GM20000 (cell line): ENCODE measurements at regions not wholly inside any gene's neighbourhood (a gene's known extent, or its start where the extent isn't known, plus 50 kb on each side); places are given as distances from the start of the nearest gene placed in this dataset.
"Not testable (repeated sequence)": the region's sequence is repeated elsewhere in the genome, so short reads cannot be mapped to it uniquely, and the experiment has no call there.

Experiments used
- DNase-seq: peaks from one replicate; pipeline ENCODE4 v3.0.0; 2012; ENCODE audit warnings: low spot score
- CTCF ChIP-seq: IDR thresholded peaks from 2 replicates; pipeline ENCODE4 v1.5.1; 2012; ENCODE audit warnings: mild to moderate bottlenecking, control low read depth; ENCODE audit errors: extremely low read depth, missing control alignments

GRCh38 chr11:96578379-96578778, 188.6 kb downstream of the JRKL start:
- DNase-seq, result no peak

GRCh38 chr11:96579656-96580055, 189.8 kb downstream of the JRKL start:
- no peak for TF ChIP-seq CTCF
- no peak for DNase-seq

More at GRCh38 chr11:96578379-96578778, 188.6 kb downstream of the JRKL start:
- no peak for TF ChIP-seq CTCF

- DNase-seq, result no peak
- TF ChIP-seq CTCF, result no peak
These were observed 190.7 kb downstream of the JRKL start for GRCh38 chr11:96580476-96581040.

GRCh38 chr11:96585944-96586880, 196.4 kb downstream of the JRKL start:
- DNase-seq, result not testable (repeated sequence)

GRCh38 chr11:96588793-96589192, 199.0 kb downstream of the JRKL start:
- DNase-seq, result not testable (repeated sequence)

- TF ChIP-seq CTCF, result no peak
- no peak for DNase-seq
These were observed 205.2 kb downstream of the JRKL start for GRCh38 chr11:96595011-96595410.

- TF ChIP-seq CTCF, result no peak
- no peak for DNase-seq
These were observed 218.2 kb downstream of the JRKL start for GRCh38 chr11:96607864-96608558.

GRCh38 chr11:96614101-96614500, 224.3 kb downstream of the JRKL start:
- no peak for TF ChIP-seq CTCF
- DNase-seq, result no peak
